CD4-positive, alpha-beta T cell treated with Interleukin-4 for 4 hours (primary cell): ENCODE measurements at regions not wholly inside any gene's neighbourhood (a gene's known extent, or its start where the extent isn't known, plus 50 kb on each side); places are given as distances from the start of the nearest gene placed in this dataset.

Source experiments
- DNase-seq: peaks from one replicate; pipeline ENCODE4 v3.0.0-alpha.2; 2020

GRCh38 chr10:107859065-107859464 is 694.6 kb upstream of the SORCS1 start:
- no peak for DNase-seq

- no peak for DNase-seq
These were observed 691.5 kb upstream of the SORCS1 start for GRCh38 chr10:107856047-107856315.

DNA sequence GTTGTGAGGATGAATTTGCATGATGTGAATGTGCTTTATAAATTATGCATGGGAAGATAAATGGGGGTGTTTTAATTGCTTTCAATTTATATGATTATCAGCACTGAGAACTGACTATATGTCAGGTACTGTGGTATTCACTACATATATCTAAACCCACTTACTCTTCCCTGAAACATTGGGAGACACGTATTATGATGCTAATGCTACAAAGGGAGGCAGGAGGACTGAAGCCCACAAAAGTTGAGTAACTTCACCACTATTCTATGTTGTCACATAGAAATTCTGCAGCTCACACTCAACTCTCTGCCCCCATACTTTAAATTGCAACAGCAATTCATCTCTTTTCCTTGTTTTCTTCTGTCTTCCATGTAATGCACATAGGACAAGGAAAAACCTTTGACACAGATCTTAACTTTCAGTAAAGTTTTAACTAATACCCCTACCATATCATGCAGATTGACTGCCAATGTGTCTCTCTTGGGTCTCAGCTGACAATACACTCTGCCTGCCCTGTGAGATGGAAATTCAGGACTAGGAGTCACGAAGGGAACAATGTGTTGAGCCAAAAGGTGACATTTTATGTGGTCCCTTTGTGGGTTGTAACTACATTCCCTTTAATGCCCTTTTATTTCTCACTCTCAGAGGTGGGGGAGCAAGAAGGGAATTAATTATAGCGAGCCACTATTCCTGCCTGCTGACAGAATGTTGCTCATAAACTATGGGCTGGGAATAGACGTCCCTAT is 691.0 kb upstream of the SORCS1 start:
- DNase-seq, result no peak

DNA sequence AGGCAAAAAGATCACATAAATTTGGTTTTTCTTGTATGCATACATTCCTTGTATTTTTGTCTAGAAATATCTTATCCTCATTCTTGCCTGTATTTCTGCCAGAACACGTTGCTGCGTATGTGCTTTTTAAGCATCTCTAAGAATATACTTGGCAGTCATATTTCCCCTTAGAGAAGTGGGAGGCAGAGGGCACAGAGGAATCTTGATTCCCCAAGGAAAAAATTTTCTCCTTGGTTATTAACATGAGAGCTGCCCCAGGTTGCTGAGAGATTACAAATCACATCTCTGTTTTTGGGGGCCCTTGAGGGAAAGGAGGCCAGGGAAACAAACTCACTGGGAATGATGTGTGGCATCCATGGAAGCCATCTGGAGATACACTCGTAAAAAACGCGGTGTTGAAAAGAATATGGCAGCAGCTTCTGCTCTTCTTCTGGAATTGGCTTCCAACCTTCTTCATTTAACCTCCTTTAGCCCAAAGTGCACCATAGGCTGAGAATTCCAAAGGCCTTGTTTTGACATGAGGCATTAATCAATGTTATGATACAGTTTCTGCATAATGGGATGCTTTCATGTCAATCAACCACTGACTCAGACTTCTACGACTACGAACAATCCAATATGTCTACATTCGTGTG is 684.3 kb upstream of the SORCS1 start:
- DNase-seq, result no peak

DNA sequence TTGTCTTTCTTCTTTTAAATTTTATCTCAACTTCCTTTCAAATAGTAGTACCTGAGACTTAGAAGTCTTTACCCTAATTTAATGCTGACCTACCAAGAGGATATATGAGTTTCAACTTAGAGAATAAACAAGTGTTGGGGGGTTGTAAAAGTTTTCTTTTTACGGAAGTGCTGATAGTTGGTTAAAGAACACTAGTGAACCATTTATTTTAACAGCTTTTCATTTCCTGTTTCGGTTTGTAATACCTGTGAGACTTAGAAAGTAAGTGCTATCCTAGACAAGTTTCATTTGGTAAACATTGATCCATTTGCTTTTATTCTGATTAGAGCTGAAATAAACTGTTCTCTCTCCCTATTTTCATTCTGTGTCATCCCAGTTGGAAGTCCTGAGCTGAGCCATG is 683.1 kb upstream of the SORCS1 start:
- DNase-seq, result no peak

GRCh38 chr10:107834706-107835105 is 670.2 kb upstream of the SORCS1 start:
- DNase-seq, result no peak

GRCh38 chr10:107831772-107832171 is 667.3 kb upstream of the SORCS1 start:
- DNase-seq, result no peak

DNA sequence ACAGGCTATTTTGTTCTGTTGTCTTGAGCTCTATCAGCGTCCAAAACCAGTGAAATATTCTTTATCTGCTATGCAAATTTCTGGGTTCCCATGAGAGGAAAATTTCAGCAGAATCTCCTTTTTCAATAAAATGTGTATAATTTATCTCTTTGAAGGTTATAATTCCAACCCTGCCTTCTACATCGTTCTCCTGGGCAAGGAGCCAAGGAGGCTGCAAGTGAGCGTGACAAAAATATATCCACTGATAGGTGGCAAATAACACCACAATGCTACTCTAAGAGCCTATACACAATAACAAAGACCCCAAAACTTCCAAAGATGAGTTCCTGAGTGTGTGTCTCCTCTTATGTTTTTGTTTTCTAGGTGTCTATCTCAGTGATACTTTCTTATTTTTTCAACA is 664.7 kb upstream of the SORCS1 start:
- DNase-seq, result no peak

DNA sequence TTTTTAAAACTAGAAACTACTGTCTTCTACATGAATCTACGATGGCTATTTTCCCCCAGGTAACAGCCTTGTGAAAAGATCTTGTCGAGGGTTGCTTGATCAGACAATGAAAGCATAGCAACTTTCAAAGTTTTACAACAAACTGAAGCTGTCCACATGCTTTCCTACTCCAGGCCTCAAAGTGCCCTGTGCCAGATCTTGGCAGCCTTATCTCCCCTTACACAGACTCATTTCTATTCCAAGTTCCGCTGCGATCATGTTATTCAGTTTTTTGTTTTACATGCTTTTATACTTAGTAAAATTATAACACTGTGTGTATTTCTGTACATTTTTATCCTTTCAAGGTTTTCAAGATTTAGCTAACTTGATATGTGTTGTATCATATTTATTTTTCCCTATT is 661.7 kb upstream of the SORCS1 start:
- no peak for DNase-seq

DNA sequence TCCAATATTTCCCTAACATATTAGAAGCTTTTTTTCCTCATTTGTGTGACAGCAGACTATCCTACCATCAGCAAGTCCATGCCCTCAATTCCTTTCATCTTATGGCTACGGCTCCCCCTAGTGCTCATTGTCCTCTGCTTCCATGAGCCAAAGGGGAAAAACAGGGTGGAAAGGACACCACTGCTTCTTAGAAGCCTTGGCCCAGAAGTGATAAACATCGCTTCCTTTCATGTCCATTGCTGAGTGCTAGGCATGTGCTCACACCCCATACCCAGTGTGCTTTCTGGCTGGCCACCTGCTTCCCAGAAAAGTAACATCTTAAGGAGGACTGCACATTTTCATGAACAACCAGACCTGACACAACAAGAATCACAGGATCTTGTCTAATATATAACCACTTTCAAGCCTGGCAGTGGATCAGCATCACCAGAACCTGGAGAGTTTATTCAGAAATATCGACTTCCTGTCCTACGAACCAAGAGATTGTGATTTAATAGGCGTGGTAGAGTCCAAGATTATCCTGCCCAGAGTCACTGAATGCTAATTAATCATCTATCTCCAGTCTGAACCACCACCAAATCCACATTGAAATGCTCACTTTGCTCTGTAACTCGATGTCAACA is 650.5 kb upstream of the SORCS1 start:
- DNase-seq, result no peak

DNA sequence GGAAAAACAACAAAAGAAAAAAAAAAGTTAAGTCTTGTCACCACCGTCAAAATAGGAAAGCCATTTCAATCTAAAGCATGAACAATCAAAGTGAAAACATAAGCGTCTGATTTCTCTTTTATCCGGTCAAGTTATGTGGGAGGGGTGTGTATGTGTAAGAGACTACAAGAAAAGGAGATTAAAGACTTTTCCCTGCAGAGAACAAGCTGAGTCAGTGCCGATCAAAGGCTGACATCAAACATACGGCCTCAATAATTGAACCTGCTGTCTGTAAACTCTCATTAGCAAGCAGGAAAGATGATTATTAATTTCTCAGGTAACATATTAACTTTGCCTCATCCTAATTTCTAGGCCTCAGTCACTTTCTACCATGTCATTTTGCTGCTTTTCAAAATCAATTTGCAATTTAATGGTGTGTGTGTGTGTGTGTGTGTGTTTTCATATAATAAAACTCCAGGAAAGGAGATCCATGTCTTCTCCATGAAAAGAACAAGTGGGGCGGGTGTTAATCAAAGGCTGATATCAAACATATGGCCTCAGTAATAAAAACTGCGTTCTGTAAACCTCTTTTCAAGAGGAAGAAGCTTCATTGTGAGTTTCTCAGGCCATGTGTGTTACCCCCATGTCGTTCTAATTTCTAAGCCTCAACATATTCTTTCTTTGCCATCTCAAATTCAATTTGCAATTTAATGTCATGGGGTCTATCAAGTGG is 649.1 kb upstream of the SORCS1 start:
- no peak for DNase-seq

DNA sequence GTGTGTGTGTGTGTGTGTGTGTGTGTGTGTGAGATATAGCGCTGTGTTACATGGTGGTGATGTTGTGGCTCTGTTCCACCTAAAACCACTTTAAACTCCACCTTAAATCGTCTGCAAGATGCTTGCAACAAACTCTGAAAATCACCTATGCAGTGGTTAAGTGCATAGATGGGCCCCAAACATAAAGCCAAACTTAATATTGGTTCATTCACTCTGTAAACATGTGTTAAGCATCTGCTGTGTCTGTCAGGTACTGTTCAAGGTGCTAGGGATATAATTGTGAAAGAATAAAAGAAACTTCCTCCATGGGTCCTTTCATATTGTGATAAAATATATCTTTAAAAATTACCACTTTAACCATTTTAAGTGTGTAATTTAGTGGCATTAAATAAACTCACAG is 645.4 kb upstream of the SORCS1 start:
- no peak for DNase-seq

- no peak for DNase-seq
These were observed 643.3 kb upstream of the SORCS1 start for GRCh38 chr10:107807836-107808235.

- no peak for DNase-seq
These were observed 641.5 kb upstream of the SORCS1 start for GRCh38 chr10:107806026-107806425.

DNA sequence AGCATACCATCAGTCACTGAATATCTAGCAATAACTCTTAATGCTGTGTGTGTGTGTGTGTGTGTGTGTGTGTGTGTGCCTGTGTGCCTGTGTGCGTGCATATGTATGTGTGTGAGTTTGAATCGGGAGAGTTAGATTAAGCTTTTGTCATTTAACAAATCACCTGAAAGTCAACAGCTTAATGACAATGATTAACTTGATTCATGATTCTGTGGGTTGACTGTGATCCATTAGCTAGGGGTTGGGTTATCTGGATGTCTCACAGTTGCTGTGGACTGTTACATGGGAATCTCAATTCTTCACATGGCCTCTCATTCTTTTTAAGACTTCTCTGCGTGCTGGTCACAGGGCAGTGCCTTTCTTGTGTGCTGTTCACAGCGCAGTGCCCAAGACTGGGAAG is 639.0 kb upstream of the SORCS1 start:
- no peak for DNase-seq

- no peak for DNase-seq
These were observed 635.6 kb upstream of the SORCS1 start for GRCh38 chr10:107800061-107800460.

- no peak for DNase-seq
These were observed 625.8 kb upstream of the SORCS1 start for GRCh38 chr10:107790271-107790670.

DNA sequence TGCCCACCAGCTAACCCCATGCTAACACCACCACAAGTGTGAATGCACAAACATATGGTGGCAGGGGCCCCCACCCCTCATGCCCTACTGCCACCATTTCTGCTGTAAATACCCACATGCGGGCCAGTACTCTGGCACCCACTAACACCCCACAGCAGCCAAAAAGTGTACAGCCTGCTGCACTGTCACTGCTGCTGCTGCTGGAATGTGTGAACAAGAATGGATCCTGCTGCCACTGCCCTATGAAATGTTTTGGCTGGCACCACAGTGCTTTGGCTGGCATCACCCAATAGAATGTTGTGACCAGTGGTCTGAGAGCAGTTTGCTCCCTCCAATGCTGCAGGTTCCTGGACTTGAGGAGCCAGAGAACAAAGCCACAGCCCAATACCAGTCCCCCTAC is 606.6 kb upstream of the SORCS1 start:
- no peak for DNase-seq

DNA sequence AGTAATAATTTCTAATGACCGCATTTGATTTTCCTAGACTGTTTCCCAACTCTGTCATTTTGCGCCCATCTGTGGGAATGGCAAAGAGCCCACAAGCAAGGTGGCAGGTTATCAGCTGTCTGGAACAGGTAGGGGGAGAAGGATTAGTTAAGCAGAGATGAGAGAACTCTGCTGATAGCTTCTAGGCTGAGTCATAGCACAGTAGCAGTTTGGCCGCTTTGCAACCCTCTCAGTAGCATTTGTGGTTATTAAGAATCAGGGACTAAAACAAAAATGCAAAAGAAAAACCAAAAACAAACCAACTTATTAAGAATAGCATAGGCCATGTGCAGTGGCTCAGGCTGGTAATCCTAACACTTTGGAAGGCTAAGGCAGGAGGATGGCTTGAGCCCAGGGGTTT is 602.7 kb upstream of the SORCS1 start:
- DNase-seq, result no peak

DNA sequence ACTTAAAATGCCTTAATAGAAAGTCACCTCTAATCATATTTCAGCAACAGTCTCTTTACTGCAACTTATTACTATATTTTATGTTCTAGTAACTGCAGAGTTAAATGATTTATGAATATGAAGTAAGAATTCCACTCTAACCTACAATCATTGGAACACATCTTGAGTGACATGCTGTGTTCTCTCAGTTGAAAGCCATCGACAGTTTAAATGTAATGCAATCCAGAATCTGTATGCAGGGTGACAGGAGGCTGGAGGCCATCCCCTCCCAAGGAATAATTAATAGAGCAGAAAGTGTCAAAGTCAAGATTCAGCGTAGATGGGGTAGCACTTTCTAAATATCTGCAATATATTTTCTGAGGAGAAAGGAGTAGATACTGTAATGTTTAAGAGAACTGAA is 590.3 kb upstream of the SORCS1 start:
- no peak for DNase-seq

GRCh38 chr10:107749235-107749634 is 584.7 kb upstream of the SORCS1 start:
- no peak for DNase-seq

DNA sequence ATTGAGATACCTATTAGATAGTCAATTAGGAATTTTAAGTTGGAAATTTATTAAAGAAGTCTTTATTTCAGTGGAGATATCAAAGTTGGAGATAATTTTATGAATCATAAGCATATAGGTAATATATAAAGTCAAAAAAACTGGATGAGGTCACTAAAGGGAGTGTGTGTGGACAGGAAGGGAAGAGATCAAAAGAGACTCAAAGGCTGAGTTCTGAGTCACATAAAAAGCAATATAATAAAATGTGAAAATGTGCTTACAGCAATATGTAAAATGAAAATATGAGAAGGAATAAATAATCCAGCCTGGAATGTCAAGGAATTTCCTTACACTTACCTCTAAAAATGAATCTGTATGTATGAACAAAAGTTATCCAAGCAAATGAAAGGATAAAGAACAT is 583.3 kb upstream of the SORCS1 start:
- no peak for DNase-seq

- DNase-seq, result no peak
These were observed 577.5 kb upstream of the SORCS1 start for GRCh38 chr10:107741971-107742370.
